ENCODE measurements at regions not wholly inside any gene's neighbourhood (a gene's known extent, or its start where the extent isn't known, plus 50 kb on each side); places are given as distances from the start of the nearest gene placed in this dataset.

DNA sequence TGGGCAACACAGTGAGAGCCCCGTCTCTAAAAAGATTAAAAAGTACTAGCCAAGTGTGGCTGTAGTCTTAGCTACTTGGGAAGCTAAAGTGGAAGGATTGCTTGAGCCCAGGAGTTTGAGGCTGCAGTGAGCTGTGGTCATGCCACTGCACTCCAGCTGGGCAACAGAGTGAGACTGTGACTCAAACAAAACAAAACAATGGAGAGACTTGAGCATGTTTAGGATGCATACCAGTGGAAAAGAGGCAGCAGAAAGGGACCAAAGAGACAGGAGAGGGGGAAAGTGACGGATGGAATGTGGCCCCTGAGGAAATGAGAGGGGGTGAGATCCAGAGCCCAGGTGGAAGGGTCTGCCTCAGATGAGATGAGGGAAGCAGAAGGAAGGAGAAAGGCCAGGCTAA, 358.9 kb downstream of the RPS6KC1 start:
- POLR2A ChIA-PET: no interaction called here
- H3K4me3 ChIP-seq (ENCODE audit: low read depth in 2 of 2, low read length in 2 of 2): no peak overlapping the region

DNA sequence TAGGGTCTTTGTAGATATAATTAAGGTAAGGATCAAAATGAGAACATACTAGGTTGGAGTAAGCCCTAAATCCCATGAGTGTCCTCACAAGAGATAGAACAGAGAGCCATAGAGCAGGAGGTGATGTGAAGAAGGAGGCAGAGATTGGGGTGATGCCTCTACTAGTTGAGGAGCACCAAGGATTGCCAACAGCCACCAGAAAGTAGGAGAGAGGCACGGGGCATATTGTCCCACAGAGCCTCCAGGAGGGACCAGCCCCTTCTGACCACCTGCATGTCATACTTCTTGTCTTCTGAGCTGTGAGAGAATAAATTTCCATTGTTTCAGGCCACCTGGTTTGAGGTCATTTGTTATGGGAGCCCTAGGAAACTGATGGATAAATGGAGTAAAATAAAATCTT, 363.3 kb downstream of the RPS6KC1 start:
- Histone ChIP-seq H3K27ac (ENCODE audit: low read length) (no peak overlapping the region), H3K4me1 (ENCODE audit: control insufficient read depth, insufficient read depth, low read length) (no peaks in the 10 kb centered on the region), H3K36me3 (ENCODE audit: control insufficient read depth, insufficient read depth, low read length) (no peaks in the 10 kb centered on the region), H3K4me3 (ENCODE audit: low read depth in 2 of 2, low read length in 2 of 2) (no peak overlapping the region), H3K27me3 (ENCODE audit: control insufficient read depth, insufficient read depth, low read length) (no peaks in the 10 kb centered on the region; the same call in 1 of the 2 replicates), H3K9me3 (ENCODE audit: control insufficient read depth, insufficient read depth, low read depth, low read length) (no peaks in the 10 kb centered on the region)
- in situ Hi-C loops (cut with HindIII; ENCODE audit: low pct_unique_long_range_greater_than_20kb, low sequenced_read_pairs): no loop called here
- BruUV-seq (replicated peaks): no TSS peak
- TF ChIP-seq POLR2AphosphoS5 (IDR thresholded peaks at IDR 0.05; ENCODE audit: low read depth, low read length) (no peak), TCF7L2 (IDR thresholded peaks at IDR 0.05; ENCODE audit: low read depth, low read length) (no peak)
- intact Hi-C loops (cut with micrococcal nuclease; ENCODE audit: unreplicated experiment): no loop called here
- ChIA-PET POLR2A (interaction anchor here (0.6 kb wide), 1 partner anchor 10 kb away, joined by 3 read pairs; no protein-coding TSS in a partner anchor), CTCF (no interaction called here)
- DNase-seq (ENCODE audit: low read depth, low spot score) (no peak), ATAC-seq (no peak)

More for the DNA sequence above, 358.9 kb downstream of the RPS6KC1 start:
- CTCF ChIA-PET: no interaction called here
- in situ Hi-C loops (cut with HindIII; ENCODE audit: low pct_unique_long_range_greater_than_20kb, low sequenced_read_pairs) (no loop called here), intact Hi-C loops (cut with micrococcal nuclease; ENCODE audit: unreplicated experiment) (no loop called here)
- Histone ChIP-seq H3K27me3 (ENCODE audit: control insufficient read depth, insufficient read depth, low read length) (no peaks in the 10 kb centered on the region; the same call in 1 of the 2 replicates), H3K27ac (ENCODE audit: low read length) (no peak overlapping the region), H3K4me1 (ENCODE audit: control insufficient read depth, insufficient read depth, low read length) (no peaks in the 10 kb centered on the region), H3K9me3 (ENCODE audit: control insufficient read depth, insufficient read depth, low read depth, low read length) (no peaks in the 10 kb centered on the region), H3K36me3 (ENCODE audit: control insufficient read depth, insufficient read depth, low read length) (no peaks in the 10 kb centered on the region)
- ATAC-seq (no peak), DNase-seq (ENCODE audit: low read depth, low spot score) (no peak)
- no TSS peak for BruUV-seq (replicated peaks)
- TF ChIP-seq TCF7L2 (IDR thresholded peaks at IDR 0.05; ENCODE audit: low read depth, low read length): no peak
- TF ChIP-seq, protein P1, sequence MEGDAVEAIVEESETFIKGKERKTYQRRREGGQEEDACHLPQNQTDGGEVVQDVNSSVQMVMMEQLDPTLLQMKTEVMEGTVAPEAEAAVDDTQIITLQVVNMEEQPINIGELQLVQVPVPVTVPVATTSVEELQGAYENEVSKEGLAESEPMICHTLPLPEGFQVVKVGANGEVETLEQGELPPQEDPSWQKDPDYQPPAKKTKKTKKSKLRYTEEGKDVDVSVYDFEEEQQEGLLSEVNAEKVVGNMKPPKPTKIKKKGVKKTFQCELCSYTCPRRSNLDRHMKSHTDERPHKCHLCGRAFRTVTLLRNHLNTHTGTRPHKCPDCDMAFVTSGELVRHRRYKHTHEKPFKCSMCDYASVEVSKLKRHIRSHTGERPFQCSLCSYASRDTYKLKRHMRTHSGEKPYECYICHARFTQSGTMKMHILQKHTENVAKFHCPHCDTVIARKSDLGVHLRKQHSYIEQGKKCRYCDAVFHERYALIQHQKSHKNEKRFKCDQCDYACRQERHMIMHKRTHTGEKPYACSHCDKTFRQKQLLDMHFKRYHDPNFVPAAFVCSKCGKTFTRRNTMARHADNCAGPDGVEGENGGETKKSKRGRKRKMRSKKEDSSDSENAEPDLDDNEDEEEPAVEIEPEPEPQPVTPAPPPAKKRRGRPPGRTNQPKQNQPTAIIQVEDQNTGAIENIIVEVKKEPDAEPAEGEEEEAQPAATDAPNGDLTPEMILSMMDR (IDR thresholded peaks at IDR 0.05): no peak
- TF ChIP-seq POLR2AphosphoS5 (IDR thresholded peaks at IDR 0.05; ENCODE audit: low read depth, low read length): no peak

DNA sequence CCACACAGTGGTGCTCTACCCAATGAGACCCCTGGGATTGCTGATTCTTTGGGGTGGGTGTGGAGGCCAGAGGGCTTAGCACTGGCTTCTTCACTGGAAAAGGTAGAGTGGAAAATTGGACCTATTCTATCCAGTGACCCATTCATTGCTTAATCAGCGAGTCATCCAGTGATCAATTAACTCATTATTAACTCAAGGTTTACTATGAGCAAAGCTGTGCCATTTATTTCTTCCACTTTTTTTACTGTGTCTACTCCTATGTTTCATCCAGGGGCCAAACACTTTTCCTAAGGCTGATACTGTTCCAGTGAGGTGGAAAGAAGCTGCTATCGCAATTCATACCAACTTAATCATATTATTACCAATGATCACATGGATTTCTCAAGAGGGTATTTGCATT, 363.9 kb downstream of the RPS6KC1 start:
- no TSS peak for BruUV-seq (replicated peaks)
- in situ Hi-C loops (cut with HindIII; ENCODE audit: low pct_unique_long_range_greater_than_20kb, low sequenced_read_pairs): no loop called here
- DNase-seq (ENCODE audit: low read depth, low spot score) (no peak), ATAC-seq (no peak)
- CTCF ChIA-PET: no interaction called here
- POLR2A ChIA-PET: interaction anchor here (0.6 kb wide), 1 partner anchor 10 kb away, joined by 3 read pairs; no protein-coding TSS in a partner anchor
- Histone ChIP-seq H3K27ac (ENCODE audit: low read length) (no peak overlapping the region), H3K9me3 (ENCODE audit: control insufficient read depth, insufficient read depth, low read depth, low read length) (no peaks in the 10 kb centered on the region), H3K4me1 (ENCODE audit: control insufficient read depth, insufficient read depth, low read length) (no peaks in the 10 kb centered on the region), H3K4me3 (ENCODE audit: low read depth in 2 of 2, low read length in 2 of 2) (no peak overlapping the region), H3K27me3 (ENCODE audit: control insufficient read depth, insufficient read depth, low read length) (no peaks in the 10 kb centered on the region; the same call in 1 of the 2 replicates), H3K36me3 (ENCODE audit: control insufficient read depth, insufficient read depth, low read length) (no peaks in the 10 kb centered on the region)
- TF ChIP-seq SIN3A (IDR thresholded peaks at IDR 0.05; ENCODE audit: borderline replicate concordance, insufficient read depth, low read depth, low read length) (no peak), TCF7L2 (IDR thresholded peaks at IDR 0.05; ENCODE audit: low read depth, low read length) (no peak), POLR2AphosphoS5 (IDR thresholded peaks at IDR 0.05; ENCODE audit: low read depth, low read length) (no peak)
- TF ChIP-seq, protein P1 (IDR thresholded peaks at IDR 0.05): no peak
- TF ChIP-seq, protein P2, sequence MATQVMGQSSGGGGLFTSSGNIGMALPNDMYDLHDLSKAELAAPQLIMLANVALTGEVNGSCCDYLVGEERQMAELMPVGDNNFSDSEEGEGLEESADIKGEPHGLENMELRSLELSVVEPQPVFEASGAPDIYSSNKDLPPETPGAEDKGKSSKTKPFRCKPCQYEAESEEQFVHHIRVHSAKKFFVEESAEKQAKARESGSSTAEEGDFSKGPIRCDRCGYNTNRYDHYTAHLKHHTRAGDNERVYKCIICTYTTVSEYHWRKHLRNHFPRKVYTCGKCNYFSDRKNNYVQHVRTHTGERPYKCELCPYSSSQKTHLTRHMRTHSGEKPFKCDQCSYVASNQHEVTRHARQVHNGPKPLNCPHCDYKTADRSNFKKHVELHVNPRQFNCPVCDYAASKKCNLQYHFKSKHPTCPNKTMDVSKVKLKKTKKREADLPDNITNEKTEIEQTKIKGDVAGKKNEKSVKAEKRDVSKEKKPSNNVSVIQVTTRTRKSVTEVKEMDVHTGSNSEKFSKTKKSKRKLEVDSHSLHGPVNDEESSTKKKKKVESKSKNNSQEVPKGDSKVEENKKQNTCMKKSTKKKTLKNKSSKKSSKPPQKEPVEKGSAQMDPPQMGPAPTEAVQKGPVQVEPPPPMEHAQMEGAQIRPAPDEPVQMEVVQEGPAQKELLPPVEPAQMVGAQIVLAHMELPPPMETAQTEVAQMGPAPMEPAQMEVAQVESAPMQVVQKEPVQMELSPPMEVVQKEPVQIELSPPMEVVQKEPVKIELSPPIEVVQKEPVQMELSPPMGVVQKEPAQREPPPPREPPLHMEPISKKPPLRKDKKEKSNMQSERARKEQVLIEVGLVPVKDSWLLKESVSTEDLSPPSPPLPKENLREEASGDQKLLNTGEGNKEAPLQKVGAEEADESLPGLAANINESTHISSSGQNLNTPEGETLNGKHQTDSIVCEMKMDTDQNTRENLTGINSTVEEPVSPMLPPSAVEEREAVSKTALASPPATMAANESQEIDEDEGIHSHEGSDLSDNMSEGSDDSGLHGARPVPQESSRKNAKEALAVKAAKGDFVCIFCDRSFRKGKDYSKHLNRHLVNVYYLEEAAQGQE (IDR thresholded peaks at IDR 0.05; ENCODE audit: insufficient read depth in 1 of 2, low read depth in 2 of 2, low read length in 1 of 2): no peak
- intact Hi-C loops (cut with micrococcal nuclease; ENCODE audit: unreplicated experiment): no loop called here

Measured in Panc1 (cell line).